Osteoblast (primary cell): ENCODE measurements at regions not wholly inside any gene's neighbourhood (a gene's known extent, or its start where the extent isn't known, plus 50 kb on each side); places are given as distances from the start of the nearest gene placed in this dataset.
"Not testable (repeated sequence)": the region's sequence is repeated elsewhere in the genome, so short reads cannot be mapped to it uniquely, and the experiment has no call there.

ENCODE experiments used
- DNase-seq: peaks from one replicate; pipeline ENCODE4 v3.0.0; 2011; ENCODE audit warnings: low spot score, mixed read lengths; ENCODE audit not compliant: insufficient read length; ENCODE audit errors: missing footprints
- H2AFZ ChIP-seq: 2 replicates; pipeline ENCODE4 v1.6.0; 2011; ENCODE audit warnings: mild to moderate bottlenecking, low read length
- H3K27ac ChIP-seq: 2 replicates; pipeline ENCODE4 v1.5.1; 2011; ENCODE audit warnings: mild to moderate bottlenecking, low read depth, low read length, moderate library complexity
- H3K27me3 ChIP-seq: 2 replicates; pipeline ENCODE4 v1.6.0; 2012; ENCODE audit warnings: mild to moderate bottlenecking, control low read depth, inconsistent platforms, low read length, moderate library complexity; ENCODE audit not compliant: insufficient read depth
- H3K36me3 ChIP-seq: 2 replicates; pipeline ENCODE4 v1.5.1; 2011; ENCODE audit warnings: mild to moderate bottlenecking, low read length, control low read depth, moderate library complexity; ENCODE audit not compliant: insufficient read depth
- H3K4me1 ChIP-seq: 2 replicates; pipeline ENCODE4 v1.5.1; 2011; ENCODE audit warnings: mild to moderate bottlenecking, low read length, control low read depth, moderate library complexity; ENCODE audit not compliant: insufficient read depth
- H3K4me2 ChIP-seq: 2 replicates; pipeline ENCODE4 v1.6.0; 2011; ENCODE audit warnings: mild to moderate bottlenecking, low read length; ENCODE audit not compliant: insufficient read depth
- H3K4me3 ChIP-seq: fragments of 200-600 bp; sonication (generic); 3 replicates; pipeline ENCODE4 v1.5.1; 2012; ENCODE audit warnings: mild to moderate bottlenecking, low read length, inconsistent platforms; ENCODE audit not compliant: insufficient read depth
- H3K79me2 ChIP-seq: 2 replicates; pipeline ENCODE4 v1.6.0; 2012; ENCODE audit warnings: mild to moderate bottlenecking, low read length, control low read depth, inconsistent platforms; ENCODE audit not compliant: insufficient read depth
- H3K9me3 ChIP-seq: 2 replicates; pipeline ENCODE4 v1.5.1; 2011; ENCODE audit warnings: low read depth, low read length, control low read depth
- H4K20me1 ChIP-seq: 2 replicates; pipeline ENCODE4 v1.6.0; 2012; ENCODE audit warnings: mild to moderate bottlenecking, low read length, control low read depth; ENCODE audit not compliant: insufficient read depth
- CTCF ChIP-seq: IDR thresholded peaks from 2 replicates; pipeline ENCODE4 v1.5.1; 2011; ENCODE audit warnings: mild to moderate bottlenecking, low read depth, low read length, moderate library complexity; ENCODE audit errors: extremely low read depth

- Histone ChIP-seq H3K79me2 (no peaks in the 10 kb centered on the region), H3K27ac (no peak overlapping the region), H3K36me3 (no peaks in the 10 kb centered on the region), H3K9me3 (no peaks in the 10 kb centered on the region), H3K4me3 (no peak overlapping the region), H3K27me3 (no peaks in the 10 kb centered on the region), H4K20me1 (no peaks in the 10 kb centered on the region), H2AFZ (no peak overlapping the region), H3K4me1 (peaks cover 18% of the 10 kb centered on the region), H3K4me2 (no peak overlapping the region)
- TF ChIP-seq CTCF, result no peak
- no peak for DNase-seq
These were observed 59.6 kb upstream of the SERPINE2 start for GRCh38 chr2:224098481-224099230.

- Histone ChIP-seq H3K4me2 (no peak overlapping the region), H3K4me1 (no peaks in the 10 kb centered on the region), H3K36me3 (no peaks in the 10 kb centered on the region), H2AFZ (no peak overlapping the region), H3K27me3 (no peaks in the 10 kb centered on the region), H4K20me1 (no peaks in the 10 kb centered on the region), H3K27ac (no peak overlapping the region), H3K4me3 (no peak overlapping the region), H3K79me2 (no peaks in the 10 kb centered on the region), H3K9me3 (no peaks in the 10 kb centered on the region)
- DNase-seq, result no peak
- no peak for TF ChIP-seq CTCF
These were observed 55.3 kb upstream of the SERPINE2 start for GRCh38 chr2:224094413-224094812.

GRCh38 chr2:224091671-224092070 is 52.6 kb upstream of the SERPINE2 start:
- not testable (repeated sequence) for H3K9me3 ChIP-seq, H3K4me2 ChIP-seq, H2AFZ ChIP-seq, H3K79me2 ChIP-seq, H4K20me1 ChIP-seq, H3K4me1 ChIP-seq, H3K27me3 ChIP-seq, H3K27ac ChIP-seq, DNase-seq, H3K4me3 ChIP-seq, H3K36me3 ChIP-seq

- DNase-seq, H3K9me3 ChIP-seq, H2AFZ ChIP-seq, H3K4me2 ChIP-seq, H4K20me1 ChIP-seq, H3K27me3 ChIP-seq, H3K36me3 ChIP-seq, H3K27ac ChIP-seq, H3K4me3 ChIP-seq, H3K79me2 ChIP-seq: not testable (repeated sequence)
- peaks cover 25% of the 10 kb centered on the region for H3K4me1 ChIP-seq
These were observed 50.5 kb upstream of the SERPINE2 start for GRCh38 chr2:224089606-224090005.
